ENCODE measurements at regions not wholly inside any gene's neighbourhood (a gene's known extent, or its start where the extent isn't known, plus 50 kb on each side); places are given as distances from the start of the nearest gene placed in this dataset.

DNA sequence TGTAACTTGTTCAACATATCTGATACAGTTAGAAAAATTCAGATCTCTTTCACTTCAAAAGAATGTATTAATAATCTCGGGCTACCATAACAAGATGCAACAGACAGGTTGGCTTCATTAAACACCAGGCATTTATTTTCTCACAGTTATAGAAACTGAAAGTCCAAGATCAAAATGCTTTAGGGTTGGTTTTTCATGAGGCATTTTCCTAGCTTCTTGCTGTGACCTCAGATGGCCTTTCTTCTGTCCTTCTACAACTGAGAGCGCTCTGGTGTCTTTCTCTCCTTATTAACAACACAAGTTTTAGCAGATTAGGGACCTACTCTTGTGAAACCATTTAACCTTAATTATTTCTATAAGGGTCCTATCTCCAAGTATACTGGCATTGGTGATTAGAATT is 452.5 kb downstream of the ZNF804A start:
- TF ChIP-seq, protein P1, sequence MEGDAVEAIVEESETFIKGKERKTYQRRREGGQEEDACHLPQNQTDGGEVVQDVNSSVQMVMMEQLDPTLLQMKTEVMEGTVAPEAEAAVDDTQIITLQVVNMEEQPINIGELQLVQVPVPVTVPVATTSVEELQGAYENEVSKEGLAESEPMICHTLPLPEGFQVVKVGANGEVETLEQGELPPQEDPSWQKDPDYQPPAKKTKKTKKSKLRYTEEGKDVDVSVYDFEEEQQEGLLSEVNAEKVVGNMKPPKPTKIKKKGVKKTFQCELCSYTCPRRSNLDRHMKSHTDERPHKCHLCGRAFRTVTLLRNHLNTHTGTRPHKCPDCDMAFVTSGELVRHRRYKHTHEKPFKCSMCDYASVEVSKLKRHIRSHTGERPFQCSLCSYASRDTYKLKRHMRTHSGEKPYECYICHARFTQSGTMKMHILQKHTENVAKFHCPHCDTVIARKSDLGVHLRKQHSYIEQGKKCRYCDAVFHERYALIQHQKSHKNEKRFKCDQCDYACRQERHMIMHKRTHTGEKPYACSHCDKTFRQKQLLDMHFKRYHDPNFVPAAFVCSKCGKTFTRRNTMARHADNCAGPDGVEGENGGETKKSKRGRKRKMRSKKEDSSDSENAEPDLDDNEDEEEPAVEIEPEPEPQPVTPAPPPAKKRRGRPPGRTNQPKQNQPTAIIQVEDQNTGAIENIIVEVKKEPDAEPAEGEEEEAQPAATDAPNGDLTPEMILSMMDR (IDR thresholded peaks at IDR 0.05) = no peak
- TF ChIP-seq POLR2A (IDR thresholded peaks at IDR 0.05) (no peak), POLR2AphosphoS5 (IDR thresholded peaks at IDR 0.05) (no peak), EP300 (IDR thresholded peaks at IDR 0.05) (no peak)

Data from upper lobe of left lung (tissue), 4 donors.